Fibroblast of upper back skin (primary cell): ENCODE measurements at regions not wholly inside any gene's neighbourhood (a gene's known extent, or its start where the extent isn't known, plus 50 kb on each side); places are given as distances from the start of the nearest gene placed in this dataset.
"Not testable (repeated sequence)": the region's sequence is repeated elsewhere in the genome, so short reads cannot be mapped to it uniquely, and the experiment has no call there.

ENCODE experiments used
- DNase-seq: peaks from one replicate; pipeline ENCODE4 v3.0.0-alpha.2; 2013

DNA sequence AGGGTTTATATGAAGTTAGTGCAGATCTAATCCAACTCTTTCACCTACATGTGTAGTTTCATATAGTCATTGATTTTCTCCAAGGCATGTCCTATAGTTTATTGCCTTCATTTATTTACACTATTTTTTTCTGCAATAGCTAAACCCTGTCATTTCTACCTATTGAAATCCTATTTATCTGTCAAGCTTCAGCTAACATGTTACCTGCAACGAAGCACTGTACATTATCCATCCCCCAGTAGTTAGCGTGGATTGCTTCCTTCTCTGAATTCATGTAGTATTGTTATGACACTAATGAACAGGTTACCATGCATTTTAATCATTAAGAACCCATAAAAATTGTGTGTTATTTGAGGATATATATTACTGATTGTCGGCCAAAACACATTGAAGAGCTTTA lies 742.9 kb upstream of the PCDH20 start:
- DNase-seq: no peak

DNA sequence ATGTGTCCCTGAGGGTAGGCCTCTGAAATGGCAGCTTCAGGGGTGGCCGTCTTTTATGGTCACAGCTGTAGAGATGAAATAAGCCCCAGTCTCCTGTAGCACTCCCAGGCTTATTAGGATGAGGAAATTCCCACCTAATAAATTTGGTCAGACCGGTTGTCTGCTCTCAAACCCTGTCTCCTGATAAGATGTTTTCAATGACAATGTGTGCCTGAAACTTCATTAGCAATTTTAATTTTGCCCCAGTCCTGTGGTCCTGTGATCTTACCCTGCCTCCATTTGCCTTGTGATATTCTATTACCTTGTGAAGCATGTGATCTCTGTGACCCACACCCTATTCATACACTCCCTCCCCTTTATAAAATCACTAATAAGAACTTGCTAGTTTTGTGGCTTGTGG lies 736.1 kb upstream of the PCDH20 start:
- DNase-seq: not testable (repeated sequence)

DNA sequence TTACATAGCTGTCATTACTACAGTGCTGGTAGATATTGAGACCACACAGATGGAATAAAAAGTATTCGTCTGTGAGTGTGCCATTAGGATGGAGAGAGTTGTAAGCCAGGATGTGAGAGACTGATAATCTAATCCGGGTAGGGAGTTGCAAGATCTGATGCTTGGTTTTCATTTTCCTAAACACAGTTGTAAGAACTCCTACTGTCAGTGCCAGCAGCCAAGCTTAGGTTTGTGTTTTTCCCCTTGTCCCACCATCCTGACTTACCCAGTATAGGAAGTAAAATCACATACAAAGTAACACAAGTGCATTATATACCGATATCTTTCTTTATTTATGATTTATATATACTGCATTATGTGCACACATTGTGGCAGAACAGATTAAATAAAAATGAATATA lies 726.4 kb upstream of the PCDH20 start:
- no peak for DNase-seq

DNA sequence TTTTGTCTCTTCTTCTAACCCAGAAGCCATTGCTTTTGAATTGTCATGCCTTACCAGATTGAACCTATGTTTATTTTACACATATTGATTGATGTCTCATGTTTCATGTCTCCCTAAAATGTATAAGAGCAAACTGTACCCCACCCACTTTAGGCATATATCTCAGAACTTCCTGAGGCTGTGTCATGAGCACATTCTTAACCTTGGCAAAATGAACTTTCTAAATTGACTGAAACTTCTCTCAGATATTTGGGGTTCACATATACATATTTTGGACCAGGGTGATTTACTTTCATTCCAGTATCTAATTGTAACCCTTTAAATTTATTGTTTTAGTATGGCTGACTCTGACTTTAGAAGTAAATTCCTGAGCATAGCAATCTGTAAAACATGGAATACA lies 723.9 kb upstream of the PCDH20 start:
- DNase-seq: no peak

GRCh38 chr13:62137629-62138405 lies 722.2 kb upstream of the PCDH20 start:
- DNase-seq: no peak

- DNase-seq: no peak
These were observed 716.0 kb upstream of the PCDH20 start for GRCh38 chr13:62131604-62132003.

DNA sequence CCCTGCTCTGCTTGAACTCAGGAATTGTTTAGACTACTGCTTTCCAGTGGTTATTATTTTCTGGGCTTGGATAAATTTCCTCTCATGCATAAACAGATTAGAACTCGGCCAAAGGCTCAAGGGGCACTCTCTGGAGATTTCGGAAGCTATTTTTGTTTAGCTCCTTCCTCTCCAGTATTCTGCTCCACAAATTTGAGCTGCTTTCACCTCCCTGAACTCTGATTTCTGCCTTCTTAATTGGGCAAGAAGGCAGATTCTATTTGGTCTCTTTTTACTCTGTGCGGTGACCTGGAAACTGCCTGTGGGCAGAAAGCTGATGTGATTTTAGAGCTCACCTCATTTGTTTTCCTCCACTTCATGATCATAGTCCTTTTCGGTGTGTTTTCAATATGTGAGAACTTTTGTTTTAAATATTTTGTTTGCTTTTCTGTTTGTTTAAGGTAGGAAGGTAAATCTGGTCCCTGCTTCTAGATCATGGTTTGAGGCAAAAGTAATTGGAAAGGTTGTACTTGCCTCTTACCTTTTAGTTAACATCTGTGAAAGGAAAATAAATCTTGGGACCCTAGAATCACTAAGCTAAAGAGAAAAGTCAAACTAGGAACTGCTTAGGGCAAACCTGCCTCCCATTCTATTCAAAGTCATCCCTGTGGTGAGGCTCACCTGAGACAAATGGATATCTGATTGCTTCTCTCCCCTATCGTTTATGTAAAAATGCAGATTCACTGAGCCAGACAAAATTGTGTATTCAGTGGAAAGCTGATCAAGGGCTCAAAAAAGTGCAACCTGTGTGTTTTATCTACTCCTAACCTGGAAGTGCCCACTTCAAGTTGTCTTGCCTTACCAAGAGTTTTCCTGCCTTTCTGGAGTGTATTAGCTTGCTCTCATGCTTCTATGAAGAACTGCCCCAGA lies 714.7 kb upstream of the PCDH20 start:
- DNase-seq: no peak

- DNase-seq: no peak
These were observed 713.4 kb upstream of the PCDH20 start for GRCh38 chr13:62129000-62129551.

DNA sequence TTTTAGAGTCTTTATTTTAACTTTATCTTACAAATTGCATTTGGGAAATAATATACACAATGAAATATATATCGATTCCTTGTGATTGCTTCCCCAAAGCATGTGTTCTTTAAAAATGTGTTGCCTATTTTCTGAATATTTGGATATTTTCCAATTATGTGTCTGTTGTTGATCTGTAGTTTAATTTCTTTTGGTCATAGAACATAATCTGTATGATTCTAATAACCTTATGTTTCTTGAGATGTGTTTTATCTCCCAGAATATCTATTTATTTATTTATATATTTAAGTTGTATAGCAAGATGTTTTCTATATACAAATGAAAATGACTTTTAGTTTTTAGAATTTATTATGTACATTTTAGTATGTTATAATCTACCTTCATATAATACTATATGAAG lies 710.8 kb upstream of the PCDH20 start:
- no peak for DNase-seq

GRCh38 chr13:62125451-62125850 lies 709.8 kb upstream of the PCDH20 start:
- no peak for DNase-seq

DNA sequence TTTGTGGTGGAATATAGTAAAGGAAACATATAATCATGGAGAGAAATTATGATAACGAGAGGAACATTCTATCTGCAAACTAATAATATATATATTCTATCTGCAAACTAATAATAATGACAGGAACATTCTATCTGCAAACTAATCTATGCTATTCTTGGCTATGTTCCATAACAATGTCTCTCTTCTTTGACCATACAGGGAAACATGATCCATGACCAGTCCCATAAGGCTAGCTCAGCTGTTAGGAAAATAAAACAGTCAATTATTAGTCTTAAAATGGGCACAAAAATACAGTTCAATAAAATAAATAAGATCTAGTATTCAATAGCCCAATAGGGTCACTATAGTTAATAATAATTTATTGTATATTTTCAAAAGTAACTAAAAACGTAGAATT lies 707.8 kb upstream of the PCDH20 start:
- DNase-seq: no peak

DNA sequence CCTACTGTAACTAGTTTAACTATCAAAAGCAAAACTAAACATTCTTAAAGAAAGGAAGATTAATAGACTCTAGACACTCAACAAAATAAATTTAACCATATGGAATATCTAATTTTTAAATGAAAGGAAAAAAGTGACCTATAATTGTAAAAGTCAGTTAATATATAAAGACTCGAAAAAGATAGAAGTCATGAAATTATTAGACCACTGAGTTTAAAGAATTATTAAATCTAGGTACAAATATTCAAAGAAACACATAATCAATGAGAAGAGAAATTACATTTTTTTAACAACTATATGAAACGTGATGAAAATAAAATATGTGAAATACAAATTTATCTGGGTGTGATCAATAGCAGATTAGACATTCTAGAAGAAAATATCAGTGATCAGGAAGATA lies 706.8 kb upstream of the PCDH20 start:
- DNase-seq: no peak

DNA sequence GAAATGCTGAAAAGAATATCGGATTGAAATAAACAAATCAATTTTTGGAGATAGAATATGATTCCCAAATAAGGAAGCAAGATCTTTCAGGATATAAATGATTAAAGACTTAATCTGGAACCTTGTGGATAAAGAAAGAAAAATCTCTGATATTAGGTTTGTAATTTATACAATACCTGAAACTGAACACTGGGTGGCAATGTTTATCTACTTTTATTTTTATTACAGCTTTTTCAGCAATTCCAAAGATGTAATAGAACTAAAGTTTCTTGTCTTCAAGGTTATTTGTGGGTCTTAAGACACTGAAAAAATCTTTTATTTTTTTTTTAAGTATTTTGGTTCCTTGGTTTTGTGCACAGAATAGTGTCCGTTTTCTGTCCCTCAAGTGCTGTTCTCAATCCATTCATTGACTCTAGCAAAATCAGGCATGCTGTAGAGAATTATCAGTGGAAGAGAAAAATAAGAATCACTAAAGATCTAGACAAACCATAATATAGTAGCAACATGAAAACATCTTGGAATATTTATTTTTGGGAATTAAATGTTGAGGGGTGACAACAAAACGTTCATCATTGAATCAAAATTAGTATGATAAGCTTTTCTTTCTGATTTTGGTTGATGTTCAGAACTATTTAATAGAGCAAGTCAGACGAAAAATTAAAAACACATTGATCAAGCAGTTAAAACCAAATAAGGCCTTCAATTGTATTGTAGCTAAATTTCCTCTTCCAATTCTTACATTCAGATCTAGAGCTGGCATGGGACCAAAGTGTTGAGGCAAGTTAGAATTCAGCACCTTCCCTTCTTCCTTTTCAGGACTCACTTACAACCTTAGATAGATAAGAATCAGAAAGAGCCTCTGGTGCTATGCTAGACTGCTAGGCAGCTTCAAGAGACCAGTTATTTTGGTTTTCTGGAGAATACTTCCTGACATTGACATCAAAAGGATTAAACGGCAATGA lies 704.4 kb upstream of the PCDH20 start:
- peak; percentile 10 for DNase-seq

DNA sequence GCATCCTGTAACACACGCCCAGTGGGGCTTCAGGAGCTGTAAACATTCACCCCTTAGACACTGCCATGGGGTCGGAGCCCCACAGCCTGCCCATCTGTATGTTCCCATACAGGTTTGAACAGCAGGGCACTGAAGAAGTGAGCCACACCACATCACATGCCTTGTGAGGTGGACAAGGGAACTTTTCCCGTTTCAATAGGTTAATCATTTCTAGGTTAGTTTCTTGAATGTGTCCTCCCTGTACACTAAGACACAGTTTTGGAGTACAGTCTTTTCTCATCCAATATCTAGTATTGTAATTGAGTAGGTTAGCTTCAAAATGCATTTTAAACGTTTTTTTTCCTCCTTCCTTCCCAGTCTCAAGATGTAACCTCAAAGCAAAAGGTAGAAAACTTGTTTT lies 700.2 kb upstream of the PCDH20 start:
- DNase-seq: no peak

- peak; percentile 1 for DNase-seq
These were observed 697.5 kb upstream of the PCDH20 start for GRCh38 chr13:62113179-62113578.

GRCh38 chr13:62110079-62110478 lies 694.4 kb upstream of the PCDH20 start:
- DNase-seq: no peak

GRCh38 chr13:62104136-62104535 lies 688.5 kb upstream of the PCDH20 start:
- DNase-seq: not testable (repeated sequence)

DNA sequence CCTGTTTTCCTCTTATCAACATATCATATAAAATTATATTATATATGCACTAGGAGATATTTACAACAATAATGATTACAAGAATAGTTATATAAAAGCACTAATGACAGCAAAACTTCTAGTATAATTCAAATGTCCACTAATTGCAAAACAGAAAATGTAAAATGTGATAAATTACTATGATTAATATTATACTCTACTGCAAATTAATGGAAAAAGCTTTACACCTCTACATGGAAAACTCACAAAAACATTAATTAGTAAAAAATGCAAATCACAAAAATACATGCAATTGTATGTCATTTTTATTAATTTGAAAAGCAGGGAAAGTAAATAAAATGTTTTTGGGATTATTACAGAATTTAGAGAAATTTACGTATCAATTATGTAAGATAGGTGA lies 681.0 kb upstream of the PCDH20 start:
- no peak for DNase-seq

- DNase-seq: no peak
These were observed 679.3 kb upstream of the PCDH20 start for GRCh38 chr13:62094932-62095331.

- no peak for DNase-seq
These were observed 678.5 kb upstream of the PCDH20 start for GRCh38 chr13:62093984-62094780.

GRCh38 chr13:62092949-62093348 lies 677.3 kb upstream of the PCDH20 start:
- DNase-seq: no peak

- DNase-seq: no peak
These were observed 676.9 kb upstream of the PCDH20 start for GRCh38 chr13:62092536-62092935.
